RWPE1 (cell line): ENCODE measurements at regions not wholly inside any gene's neighbourhood (a gene's known extent, or its start where the extent isn't known, plus 50 kb on each side); places are given as distances from the start of the nearest gene placed in this dataset.

Experiments used
- CTCF ChIA-PET: fragments of 350-600 bp; sonication (Branson Sonifier 250); formaldehyde crosslinking; extraction: SDS; loops from one replicate; lab custom pipeline; 2021; lab: Yijun Ruan, JAX
- POLR2A ChIA-PET: fragments of 400-600 bp; formaldehyde crosslinking; extraction: SDS; loops from one replicate; lab custom pipeline; 2020; ENCODE audit warnings: antibody characterized with exemption; ENCODE audit not compliant: low non-redundant PET; lab: Yijun Ruan, JAX
- DNase-seq: peaks from one replicate; pipeline ENCODE4 v3.0.0; 2012; ENCODE audit warnings: low spot score
- H3K27ac ChIP-seq: fragments of 450-650 bp; 2 replicates; pipeline ENCODE4 v1.5.1; 2017
- TF ChIP-seq, protein P1 (sequence below): fragments of 450-650 bp; conservative IDR thresholded peaks from 2 replicates; pipeline ENCODE4 v1.5.1; 2017; ENCODE audit warnings: low read depth, mild to moderate bottlenecking

DNA sequence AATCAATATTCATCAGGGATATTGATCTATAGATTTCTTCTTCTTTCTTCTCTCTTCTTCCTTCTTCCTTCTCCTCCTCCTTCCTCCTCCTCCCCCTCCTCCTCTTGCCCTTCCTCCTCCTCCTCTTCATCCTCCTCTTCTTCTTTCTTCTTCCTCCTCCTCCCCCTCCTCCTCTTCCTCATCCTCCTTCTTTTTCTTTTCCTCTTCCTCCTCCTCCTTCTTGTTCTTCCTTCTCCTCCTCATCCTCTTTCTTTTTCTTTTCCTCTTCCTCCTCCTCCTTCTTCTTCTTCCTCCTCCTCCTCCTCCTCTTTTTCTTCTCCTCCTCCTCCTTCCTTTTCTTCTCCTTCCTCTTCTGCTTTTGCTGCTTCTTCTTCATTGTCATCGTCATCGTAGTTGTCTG lies 52.4 kb upstream of the SERINC1 start:
- POLR2A ChIA-PET, result no interaction called here
- no peak for DNase-seq
- H3K27ac ChIP-seq, result no peak overlapping the region
- CTCF ChIA-PET, result no interaction called here
- TF ChIP-seq, protein P1, sequence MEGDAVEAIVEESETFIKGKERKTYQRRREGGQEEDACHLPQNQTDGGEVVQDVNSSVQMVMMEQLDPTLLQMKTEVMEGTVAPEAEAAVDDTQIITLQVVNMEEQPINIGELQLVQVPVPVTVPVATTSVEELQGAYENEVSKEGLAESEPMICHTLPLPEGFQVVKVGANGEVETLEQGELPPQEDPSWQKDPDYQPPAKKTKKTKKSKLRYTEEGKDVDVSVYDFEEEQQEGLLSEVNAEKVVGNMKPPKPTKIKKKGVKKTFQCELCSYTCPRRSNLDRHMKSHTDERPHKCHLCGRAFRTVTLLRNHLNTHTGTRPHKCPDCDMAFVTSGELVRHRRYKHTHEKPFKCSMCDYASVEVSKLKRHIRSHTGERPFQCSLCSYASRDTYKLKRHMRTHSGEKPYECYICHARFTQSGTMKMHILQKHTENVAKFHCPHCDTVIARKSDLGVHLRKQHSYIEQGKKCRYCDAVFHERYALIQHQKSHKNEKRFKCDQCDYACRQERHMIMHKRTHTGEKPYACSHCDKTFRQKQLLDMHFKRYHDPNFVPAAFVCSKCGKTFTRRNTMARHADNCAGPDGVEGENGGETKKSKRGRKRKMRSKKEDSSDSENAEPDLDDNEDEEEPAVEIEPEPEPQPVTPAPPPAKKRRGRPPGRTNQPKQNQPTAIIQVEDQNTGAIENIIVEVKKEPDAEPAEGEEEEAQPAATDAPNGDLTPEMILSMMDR, result no peak

DNA sequence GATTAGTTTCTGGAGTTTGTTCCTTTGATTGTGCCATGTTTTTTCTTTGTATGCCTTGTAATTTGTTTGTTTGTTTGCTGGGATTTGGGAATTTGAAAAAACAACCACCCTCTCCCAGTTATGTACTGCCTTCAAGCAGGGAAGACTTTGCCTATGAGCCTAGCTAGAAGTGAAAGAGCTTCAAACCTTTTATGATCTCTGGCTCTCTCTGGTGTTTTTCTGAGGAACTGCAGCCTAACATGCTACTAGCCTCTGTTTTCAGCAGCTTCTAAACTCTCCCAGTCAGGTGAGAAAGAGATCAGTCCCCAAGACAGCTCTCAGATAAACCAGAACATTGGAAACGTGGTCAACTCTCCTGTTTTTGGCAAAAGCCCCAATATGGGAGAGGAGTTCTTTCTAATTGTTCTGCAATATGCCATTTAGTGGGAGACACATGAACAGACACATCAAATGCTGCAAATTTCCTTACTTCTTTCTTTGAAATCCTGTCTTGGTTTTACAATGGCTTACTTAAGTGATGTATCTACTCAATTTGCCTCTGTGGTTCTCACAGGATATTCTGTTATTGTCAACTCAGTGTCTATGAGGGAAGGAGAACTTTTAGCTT lies 58.9 kb upstream of the SERINC1 start:
- CTCF ChIA-PET, result interaction anchor here (0.6 to 3.2 kb wide), 18 partner anchors 10 to 443 kb away, joined by 3 to 54 read pairs (median 4); partner anchors contain the start of gene SMPDL3A

DNA sequence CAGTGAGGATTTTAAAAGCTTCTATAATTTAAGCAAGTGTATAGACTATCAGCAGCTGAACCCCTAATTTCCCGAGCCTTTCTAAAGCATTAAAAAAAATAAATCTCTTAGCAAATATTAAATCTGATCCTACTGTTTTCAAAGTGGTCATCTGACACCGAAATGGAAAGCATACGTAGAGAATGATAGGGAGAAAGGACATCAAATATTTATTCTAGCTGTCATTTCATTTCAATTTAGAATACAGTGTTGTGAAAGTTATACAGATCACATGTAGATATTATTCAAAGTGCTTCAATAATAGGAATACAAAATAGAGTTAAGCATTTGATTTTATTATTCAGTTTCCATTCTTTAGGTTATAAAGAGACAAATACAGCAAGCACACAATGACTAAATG lies 61.9 kb upstream of the PKIB start:
- DNase-seq, result no peak
- no peak overlapping the region for H3K27ac ChIP-seq
- POLR2A ChIA-PET, result no interaction called here
- TF ChIP-seq, protein P1, result no peak
- CTCF ChIA-PET, result interaction anchor here (0.8 kb wide), 1 partner anchor 14 kb away, joined by 3 read pairs; no protein-coding TSS in a partner anchor

More for the DNA sequence above, 58.9 kb upstream of the SERINC1 start:
- TF ChIP-seq, protein P1, result peak; percentile 88
- POLR2A ChIA-PET, result no interaction called here
- H3K27ac ChIP-seq, result no peak overlapping the region
- DNase-seq, result peak; percentile 42

DNA sequence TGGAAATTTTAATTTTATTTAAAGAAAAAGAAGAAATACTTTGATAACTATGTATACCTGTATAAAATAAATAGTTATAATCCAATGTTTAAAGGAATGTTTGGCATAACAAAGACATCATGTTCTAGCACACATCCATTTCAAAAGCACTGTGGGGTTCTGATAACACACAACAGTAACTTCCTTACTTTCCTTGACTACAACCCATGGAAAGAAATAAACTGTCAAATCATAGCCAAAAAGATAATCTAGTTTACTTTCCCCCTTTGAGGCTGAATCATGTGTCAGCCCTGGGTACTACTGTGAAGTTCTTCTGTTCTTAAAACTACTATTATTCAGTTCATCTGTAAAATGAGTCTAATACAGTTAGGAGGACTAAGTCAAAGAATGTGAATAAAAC lies 61.4 kb upstream of the PKIB start:
- CTCF ChIA-PET, result no interaction called here
- TF ChIP-seq, protein P1, result no peak
- no peak for DNase-seq
- H3K27ac ChIP-seq, result no peak overlapping the region
- POLR2A ChIA-PET, result no interaction called here

DNA sequence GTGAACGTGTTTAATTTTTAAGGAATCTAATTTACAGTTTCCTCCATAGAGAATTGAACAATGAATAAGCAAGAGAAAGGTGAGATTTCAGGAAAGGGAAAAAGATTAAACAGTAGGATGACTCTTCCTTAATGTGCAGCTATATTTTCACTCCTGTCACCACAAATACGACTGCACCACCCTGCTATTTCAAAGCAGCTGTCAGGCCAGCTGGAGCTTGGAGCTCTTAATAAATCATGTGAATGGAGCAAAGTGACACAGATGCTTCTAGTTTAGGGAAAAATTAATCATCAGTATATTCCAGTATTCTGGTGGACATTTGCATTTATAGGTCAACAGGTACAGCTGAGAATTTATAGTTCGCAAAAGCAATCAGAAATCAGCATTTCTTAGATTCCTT lies 56.5 kb upstream of the PKIB start:
- TF ChIP-seq, protein P1, result no peak
- no peak for DNase-seq
- CTCF ChIA-PET, result interaction anchor here (0.6 kb wide), 1 partner anchor 363 kb away, joined by 3 read pairs; no protein-coding TSS in a partner anchor
- POLR2A ChIA-PET, result no interaction called here
- H3K27ac ChIP-seq, result no peak overlapping the region

DNA sequence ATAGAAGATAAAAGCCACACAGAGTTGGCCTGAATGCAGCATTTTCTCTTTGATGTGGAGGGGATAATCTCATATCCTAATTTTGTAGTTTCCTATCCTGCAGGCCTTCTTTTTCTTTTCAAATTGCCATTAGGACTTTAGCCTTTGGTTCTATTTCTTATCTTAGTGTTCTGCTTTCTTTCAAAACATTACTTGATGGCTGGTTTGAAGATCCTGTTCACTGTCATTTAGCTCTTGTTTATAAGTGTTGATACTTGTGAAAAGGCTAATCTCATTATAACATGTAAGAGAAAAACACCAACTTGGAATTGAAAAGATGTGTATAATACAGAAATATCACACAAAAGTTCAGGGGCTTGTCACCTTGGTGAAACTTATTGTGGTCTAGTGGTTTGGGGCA lies 54.6 kb upstream of the PKIB start:
- DNase-seq, result no peak
- TF ChIP-seq, protein P1, result no peak
- H3K27ac ChIP-seq, result no peak overlapping the region
- POLR2A ChIA-PET, result no interaction called here
- CTCF ChIA-PET, result no interaction called here
